Gastrocnemius medialis (tissue), 4 donors: ENCODE measurements at regions not wholly inside any gene's neighbourhood (a gene's known extent, or its start where the extent isn't known, plus 50 kb on each side); places are given as distances from the start of the nearest gene placed in this dataset.

Experiments
- POLR2A ChIP-seq, 2 donors: fragments of 450-650 bp; IDR thresholded peaks; one replicate each; pipeline ENCODE4 v1.6.1; 2017; ENCODE audit warnings: antibody characterized with exemption in 2 of 2, mild to moderate bottlenecking in 2 of 2, moderate library complexity in 2 of 2
- TF ChIP-seq, protein P1 (sequence below), 5 experiments: fragments of 450-650 bp in 3 of 5; fragments of 200-600 bp in 2 of 5; sonication (generic) in 2 of 5; IDR thresholded peaks in 4 of 5; conservative IDR thresholded peaks in 1 of 5; 1 replicate in 4 of 5; 2 replicates in 1 of 5; pipeline ENCODE4 v1.5.1; 2016 to 2019; ENCODE audit warnings: antibody characterized with exemption in 5 of 5, mild to moderate bottlenecking in 3 of 5, moderate library complexity in 3 of 5

- TF ChIP-seq, protein P1, sequence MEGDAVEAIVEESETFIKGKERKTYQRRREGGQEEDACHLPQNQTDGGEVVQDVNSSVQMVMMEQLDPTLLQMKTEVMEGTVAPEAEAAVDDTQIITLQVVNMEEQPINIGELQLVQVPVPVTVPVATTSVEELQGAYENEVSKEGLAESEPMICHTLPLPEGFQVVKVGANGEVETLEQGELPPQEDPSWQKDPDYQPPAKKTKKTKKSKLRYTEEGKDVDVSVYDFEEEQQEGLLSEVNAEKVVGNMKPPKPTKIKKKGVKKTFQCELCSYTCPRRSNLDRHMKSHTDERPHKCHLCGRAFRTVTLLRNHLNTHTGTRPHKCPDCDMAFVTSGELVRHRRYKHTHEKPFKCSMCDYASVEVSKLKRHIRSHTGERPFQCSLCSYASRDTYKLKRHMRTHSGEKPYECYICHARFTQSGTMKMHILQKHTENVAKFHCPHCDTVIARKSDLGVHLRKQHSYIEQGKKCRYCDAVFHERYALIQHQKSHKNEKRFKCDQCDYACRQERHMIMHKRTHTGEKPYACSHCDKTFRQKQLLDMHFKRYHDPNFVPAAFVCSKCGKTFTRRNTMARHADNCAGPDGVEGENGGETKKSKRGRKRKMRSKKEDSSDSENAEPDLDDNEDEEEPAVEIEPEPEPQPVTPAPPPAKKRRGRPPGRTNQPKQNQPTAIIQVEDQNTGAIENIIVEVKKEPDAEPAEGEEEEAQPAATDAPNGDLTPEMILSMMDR (IDR thresholded peaks at IDR 0.05 in 4 of 5, conservative IDR thresholded peaks at IDR 0.05 in 1 of 5), result no peak
- no peak for TF ChIP-seq POLR2A (IDR thresholded peaks at IDR 0.05)
These were observed 93.1 kb upstream of the ZC3H12C start for GRCh38 chr11:110000031-110000502.
